HepG2 (cell line): ENCODE measurements at regions not wholly inside any gene's neighbourhood (a gene's known extent, or its start where the extent isn't known, plus 50 kb on each side); places are given as distances from the start of the nearest gene placed in this dataset.

Experiments used
- ATAC-seq: fragments of 200-7000 bp; cut with Tn5 transposase; 3 replicates; pipeline ENCODE4 v1.9.1; 2020; ENCODE audit warnings: mild to moderate bottlenecking, moderate library complexity
- BruUV-seq: library from RNA; stranded (reverse); fragments of 400-500 nt; replicated peaks from 2 replicates; lab custom pipeline; 2021; lab: Mats Ljungman, UMichigan
- CTCF ChIA-PET: fragments of 300-600 bp; formaldehyde crosslinking; extraction: SDS; loops from one replicate; lab custom pipeline; 2021; ENCODE audit warnings: low total read pairs, inconsistent platforms, low intra/inter-chr PET ratio; lab: Yijun Ruan, JAX
- POLR2A ChIA-PET: fragments of 350-600 bp; sonication (Branson Sonifier 250); formaldehyde crosslinking; loops from one replicate; lab custom pipeline; 2020; ENCODE audit warnings: antibody characterized with exemption, inconsistent platforms; lab: Yijun Ruan, JAX
- DNase-seq: peaks from one replicate; pipeline ENCODE4 v3.0.0-alpha.2; 2015; ENCODE audit warnings: low spot score
- FAIRE-seq: peaks from 3 replicates; lab custom pipeline; 2011; peaks lifted over from hg19 to GRCh38; lab: Jason Lieb, UNC
- H2AFZ ChIP-seq: one replicate; pipeline ENCODE4 v1.6.1; 2011; ENCODE audit warnings: low read length, inconsistent platforms
- H3K27ac ChIP-seq: fragments of 300-600 bp; 3 replicates; pipeline ENCODE4 v1.8.0; 2011; ENCODE audit warnings: mixed run types, mild to moderate bottlenecking, mixed read lengths, low read length, inconsistent platforms; ENCODE audit not compliant: insufficient read depth; ENCODE audit errors: extremely low read length
- H3K27me3 ChIP-seq, 2 experiments: fragments of 200-600 bp in 1 of 2; 2 replicates in 1 of 2; 3 replicates in 1 of 2; pipeline versions ENCODE4 v1.6.0 to v1.8.0; 2011; ENCODE audit warnings: low read length in 2 of 2, mild to moderate bottlenecking in 2 of 2, moderate library complexity in 2 of 2, inconsistent platforms in 1 of 2; ENCODE audit not compliant: insufficient read depth in 2 of 2, control insufficient read depth in 1 of 2
- H3K36me3 ChIP-seq, 2 experiments: fragments of 200-600 bp in 1 of 2; replicated peaks in 1 of 2; 2 replicates in 1 of 2; 3 replicates in 1 of 2; pipeline versions ENCODE4 v1.5.1 to v1.8.0; 2011; ENCODE audit warnings: low read length in 2 of 2, inconsistent platforms in 1 of 2; ENCODE audit not compliant: insufficient read depth in 2 of 2, control insufficient read depth in 1 of 2
- H3K4me1 ChIP-seq: 2 replicates; pipeline ENCODE4 v1.5.1; 2012; ENCODE audit warnings: low read length, inconsistent platforms; ENCODE audit not compliant: insufficient read depth
- H3K4me2 ChIP-seq: 2 replicates; pipeline ENCODE4 v1.6.0; 2011; ENCODE audit warnings: low read depth, low read length, inconsistent platforms
- H3K4me3 ChIP-seq, 3 experiments: fragments of 200-600 bp in 1 of 3; sonication (generic), shearing (Covaris generic) in 1 of 3; replicated peaks in 1 of 3; 2 replicates each; pipeline ENCODE4 v1.5.1; 2011 to 2016; ENCODE audit warnings: low read length in 3 of 3, inconsistent platforms in 2 of 3, low read depth in 2 of 3, mild to moderate bottlenecking in 2 of 3, control low read depth in 1 of 3, mixed read lengths in 1 of 3; ENCODE audit not compliant: insufficient read depth in 1 of 3
- H3K79me2 ChIP-seq: one replicate; pipeline ENCODE4 v1.6.1; 2011; ENCODE audit warnings: low read length, inconsistent platforms; ENCODE audit not compliant: insufficient read depth
- H3K9ac ChIP-seq: 2 replicates; pipeline ENCODE4 v1.6.0; 2011; ENCODE audit warnings: mild to moderate bottlenecking, low read depth, low read length, inconsistent platforms; ENCODE audit not compliant: insufficient read depth
- H3K9me3 ChIP-seq: 2 replicates; pipeline ENCODE4 v1.5.1; 2012; ENCODE audit warnings: mild to moderate bottlenecking, low read length
- H4K20me1 ChIP-seq: 2 replicates; pipeline ENCODE4 v1.6.0; 2011; ENCODE audit warnings: inconsistent platforms, mild to moderate bottlenecking, low read length, moderate library complexity; ENCODE audit not compliant: insufficient read depth
- BRF2 ChIP-seq: sonication (generic); formaldehyde crosslinking; IDR thresholded peaks from 2 replicates; pipeline ENCODE4 v1.8.1; 2022; ENCODE audit warnings: mild to moderate bottlenecking, missing genetic modification reagents
- KDM1A ChIP-seq: IDR thresholded peaks from 2 replicates; pipeline ENCODE4 v1.6.1; 2016; ENCODE audit warnings: missing compliant biosample characterization
- PCBP1 ChIP-seq: fragments of 200-400 bp; formaldehyde crosslinking; IDR thresholded peaks from 2 replicates; pipeline ENCODE4 v1.6.1; 2017; ENCODE audit warnings: mild to moderate bottlenecking, low read depth, low read length, borderline replicate concordance
- SNRNP70 ChIP-seq: fragments of 200-400 bp; formaldehyde crosslinking; IDR thresholded peaks from 2 replicates; pipeline ENCODE4 v1.6.1; 2017; ENCODE audit warnings: mild to moderate bottlenecking, low read depth, low read length, moderate library complexity
- TIGD3 ChIP-seq: sonication (generic); formaldehyde crosslinking; IDR thresholded peaks from 2 replicates; pipeline ENCODE4 v1.5.1; 2020; ENCODE audit warnings: mild to moderate bottlenecking, missing genetic modification reagents, borderline replicate concordance
- U2AF2 ChIP-seq: fragments of 200-400 bp; formaldehyde crosslinking; IDR thresholded peaks from 2 replicates; pipeline ENCODE4 v1.6.1; 2017; ENCODE audit warnings: low read depth, mild to moderate bottlenecking, low read length
- ZNF460 ChIP-seq: sonication (generic); formaldehyde crosslinking; IDR thresholded peaks from 2 replicates; pipeline ENCODE4 v1.5.1; 2020; ENCODE audit warnings: missing genetic modification reagents, mild to moderate bottlenecking, borderline replicate concordance
- ZNF496 ChIP-seq: sonication (generic); formaldehyde crosslinking; IDR thresholded peaks from 2 replicates; pipeline ENCODE4 v1.8.1; 2023; ENCODE audit warnings: mild to moderate bottlenecking, moderate library complexity, missing genetic modification reagents; ENCODE audit not compliant: insufficient replicate concordance
- ZNF652 ChIP-seq: IDR thresholded peaks from 2 replicates; pipeline ENCODE4 v1.6.1; 2016; ENCODE audit warnings: low read depth, borderline replicate concordance
- ZNF850 ChIP-seq: sonication (generic); formaldehyde crosslinking; conservative IDR thresholded peaks from 2 replicates; pipeline ENCODE4 v1.9.0; 2021; ENCODE audit warnings: mild to moderate bottlenecking, missing genetic modification reagents
- WGBS: methylation state at CpG from one replicate; pipeline ENCODE4 v1.1.6; 2017; ENCODE audit warnings: low lambda C conversion rate; 5-methylcytosine and 5-hydroxymethylcytosine counted together
- in situ Hi-C: cut with HindIII; loops from 2 replicates; pipeline ENCODE4 v1.10.0; 2017; ENCODE audit warnings: low pct_unique_long_range_greater_than_20kb; ENCODE audit not compliant: extremely low pct_ligation_motif_present
- intact Hi-C: fragments of 100-400 bp; cut with micrococcal nuclease; formaldehyde crosslinking; loops from one replicate; pipeline ENCODE4 v1.10.0; 2022; ENCODE audit not compliant: unreplicated experiment
- TF ChIP-seq, protein P1 (sequence below): IDR thresholded peaks from 2 replicates; pipeline ENCODE4 v1.6.1; 2016; ENCODE audit warnings: missing genetic modification reagents, missing compliant biosample characterization
- TF ChIP-seq, protein P2 (sequence below): IDR thresholded peaks from 2 replicates; pipeline ENCODE4 v1.6.1; 2012; ENCODE audit warnings: low read length, improper control_type of control experiment
- TF ChIP-seq, protein P3 (sequence below): IDR thresholded peaks from 2 replicates; pipeline ENCODE4 v1.6.1; 2012; ENCODE audit warnings: inconsistent platforms
- TF ChIP-seq, protein P4 (sequence below): sonication (generic); formaldehyde crosslinking; IDR thresholded peaks from 2 replicates; pipeline ENCODE4 v1.5.0; 2020; ENCODE audit warnings: mild to moderate bottlenecking, missing genetic modification reagents, borderline replicate concordance

DNA sequence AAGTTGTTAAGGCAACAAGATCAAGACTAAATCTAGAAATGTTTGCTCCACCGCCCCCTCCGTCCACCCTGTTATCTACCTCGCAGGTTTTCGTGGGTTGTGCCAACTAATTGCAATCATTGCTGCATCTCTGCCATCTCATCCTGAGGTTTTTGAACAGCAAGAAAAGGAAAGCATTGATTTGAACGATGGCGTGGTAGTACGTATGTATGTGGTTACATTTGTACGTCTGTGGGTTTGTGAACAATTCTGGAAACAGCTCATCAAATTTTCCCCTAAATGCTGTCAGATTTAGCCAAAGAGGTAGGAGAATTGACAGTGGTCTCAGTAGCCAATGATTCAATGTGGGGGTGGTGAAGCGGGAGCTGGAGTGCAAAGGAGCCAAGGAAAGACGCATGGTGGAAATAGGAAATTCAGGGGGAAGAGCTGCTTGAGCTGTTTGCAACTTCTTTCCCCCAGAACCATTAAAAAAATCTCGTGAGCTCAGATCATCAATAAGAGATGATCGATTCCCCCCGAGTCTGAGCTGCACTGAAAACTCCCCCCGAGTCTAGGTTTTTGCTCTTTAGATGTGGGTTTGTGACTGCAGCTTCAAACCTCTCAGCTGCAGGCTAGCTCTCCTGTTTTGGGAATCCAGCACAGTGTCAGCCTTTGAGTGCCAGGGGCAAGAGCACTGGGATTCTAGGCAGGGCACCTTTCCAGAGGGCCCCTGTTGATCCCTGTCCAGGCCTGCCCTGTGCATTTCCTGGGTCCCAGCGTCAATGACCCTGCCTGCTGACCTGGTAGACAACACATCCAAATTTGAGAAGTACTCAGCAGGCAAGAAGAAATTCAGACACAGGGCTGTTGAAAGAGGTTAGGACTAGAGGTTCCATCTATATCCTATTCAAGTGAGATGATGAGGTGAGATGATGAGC is 72.6 kb upstream of the LY86 start:
- Histone ChIP-seq H3K27me3 (peaks cover 0 to 37% of the 10 kb centered on the region in 2 experiments; a peak in 4 of 5 replicates), H2AFZ (no peak overlapping the region), H3K4me3 (no peak overlapping the region), H3K9ac (no peak overlapping the region), H3K9me3 (no peaks in the 10 kb centered on the region), H3K36me3 (no peaks in the 10 kb centered on the region), H3K79me2 (no peaks in the 10 kb centered on the region), H3K4me1 (no peaks in the 10 kb centered on the region), H4K20me1 (no peaks in the 10 kb centered on the region), H3K27ac (no peak overlapping the region), H3K4me2 (no peak overlapping the region)
- ChIA-PET POLR2A (no interaction called here), CTCF (no interaction called here)
- intact Hi-C loops (no loop called here), in situ Hi-C loops (no loop called here)
- 37% methylated on average over 15 of the region's 15 CpGs for WGBS
- FAIRE-seq (no peak), ATAC-seq (no peak), DNase-seq (no peak)
- BruUV-seq: no TSS peak
- no peak for TF ChIP-seq TIGD3 (CRISPR knock-in tag)
- no peak for TF ChIP-seq ZNF496 (CRISPR knock-in tag)
- no peak for TF ChIP-seq U2AF2
- TF ChIP-seq, protein P1, sequence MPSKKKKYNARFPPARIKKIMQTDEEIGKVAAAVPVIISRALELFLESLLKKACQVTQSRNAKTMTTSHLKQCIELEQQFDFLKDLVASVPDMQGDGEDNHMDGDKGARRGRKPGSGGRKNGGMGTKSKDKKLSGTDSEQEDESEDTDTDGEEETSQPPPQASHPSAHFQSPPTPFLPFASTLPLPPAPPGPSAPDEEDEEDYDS: no peak
- TF ChIP-seq, protein P2, sequence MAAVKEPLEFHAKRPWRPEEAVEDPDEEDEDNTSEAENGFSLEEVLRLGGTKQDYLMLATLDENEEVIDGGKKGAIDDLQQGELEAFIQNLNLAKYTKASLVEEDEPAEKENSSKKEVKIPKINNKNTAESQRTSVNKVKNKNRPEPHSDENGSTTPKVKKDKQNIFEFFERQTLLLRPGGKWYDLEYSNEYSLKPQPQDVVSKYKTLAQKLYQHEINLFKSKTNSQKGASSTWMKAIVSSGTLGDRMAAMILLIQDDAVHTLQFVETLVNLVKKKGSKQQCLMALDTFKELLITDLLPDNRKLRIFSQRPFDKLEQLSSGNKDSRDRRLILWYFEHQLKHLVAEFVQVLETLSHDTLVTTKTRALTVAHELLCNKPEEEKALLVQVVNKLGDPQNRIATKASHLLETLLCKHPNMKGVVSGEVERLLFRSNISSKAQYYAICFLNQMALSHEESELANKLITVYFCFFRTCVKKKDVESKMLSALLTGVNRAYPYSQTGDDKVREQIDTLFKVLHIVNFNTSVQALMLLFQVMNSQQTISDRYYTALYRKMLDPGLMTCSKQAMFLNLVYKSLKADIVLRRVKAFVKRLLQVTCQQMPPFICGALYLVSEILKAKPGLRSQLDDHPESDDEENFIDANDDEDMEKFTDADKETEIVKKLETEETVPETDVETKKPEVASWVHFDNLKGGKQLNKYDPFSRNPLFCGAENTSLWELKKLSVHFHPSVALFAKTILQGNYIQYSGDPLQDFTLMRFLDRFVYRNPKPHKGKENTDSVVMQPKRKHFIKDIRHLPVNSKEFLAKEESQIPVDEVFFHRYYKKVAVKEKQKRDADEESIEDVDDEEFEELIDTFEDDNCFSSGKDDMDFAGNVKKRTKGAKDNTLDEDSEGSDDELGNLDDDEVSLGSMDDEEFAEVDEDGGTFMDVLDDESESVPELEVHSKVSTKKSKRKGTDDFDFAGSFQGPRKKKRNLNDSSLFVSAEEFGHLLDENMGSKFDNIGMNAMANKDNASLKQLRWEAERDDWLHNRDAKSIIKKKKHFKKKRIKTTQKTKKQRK: no peak
- TF ChIP-seq, protein P3, sequence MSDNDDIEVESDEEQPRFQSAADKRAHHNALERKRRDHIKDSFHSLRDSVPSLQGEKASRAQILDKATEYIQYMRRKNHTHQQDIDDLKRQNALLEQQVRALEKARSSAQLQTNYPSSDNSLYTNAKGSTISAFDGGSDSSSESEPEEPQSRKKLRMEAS: no peak
- TF ChIP-seq, protein P4, sequence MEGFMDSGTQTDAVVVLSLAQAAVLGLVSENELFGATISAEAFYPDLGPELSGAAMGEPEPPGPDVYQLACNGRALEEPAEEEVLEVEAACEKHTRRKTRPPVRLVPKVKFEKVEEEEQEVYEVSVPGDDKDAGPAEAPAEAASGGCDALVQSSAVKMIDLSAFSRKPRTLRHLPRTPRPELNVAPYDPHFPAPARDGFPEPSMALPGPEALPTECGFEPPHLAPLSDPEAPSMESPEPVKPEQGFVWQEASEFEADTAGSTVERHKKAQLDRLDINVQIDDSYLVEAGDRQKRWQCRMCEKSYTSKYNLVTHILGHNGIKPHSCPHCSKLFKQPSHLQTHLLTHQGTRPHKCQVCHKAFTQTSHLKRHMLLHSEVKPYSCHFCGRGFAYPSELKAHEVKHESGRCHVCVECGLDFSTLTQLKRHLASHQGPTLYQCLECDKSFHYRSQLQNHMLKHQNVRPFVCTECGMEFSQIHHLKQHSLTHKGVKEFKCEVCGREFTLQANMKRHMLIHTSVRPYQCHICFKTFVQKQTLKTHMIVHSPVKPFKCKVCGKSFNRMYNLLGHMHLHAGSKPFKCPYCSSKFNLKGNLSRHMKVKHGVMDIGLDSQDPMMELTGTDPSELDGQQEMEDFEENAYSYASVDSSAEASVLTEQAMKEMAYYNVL (CRISPR knock-in tag): no peak
- TF ChIP-seq ZNF460 (CRISPR knock-in tag): no peak
- TF ChIP-seq ZNF850 (CRISPR knock-in tag): no peak
- no peak for TF ChIP-seq BRF2 (CRISPR knock-in tag)
- no peak for TF ChIP-seq SNRNP70
- no peak for TF ChIP-seq KDM1A
- no peak for TF ChIP-seq PCBP1
- no peak for TF ChIP-seq ZNF652 (CRISPR knock-in tag)
